Left lung (tissue), 4 donors: ENCODE measurements at regions not wholly inside any gene's neighbourhood (a gene's known extent, or its start where the extent isn't known, plus 50 kb on each side); places are given as distances from the start of the nearest gene placed in this dataset.

Experiments
- ATAC-seq: fragments of 200-7000 bp; cut with Tn5 transposase; one replicate; pipeline ENCODE4 v1.9.1; 2020; ENCODE audit warnings: moderate library complexity
- DNase-seq, 4 donors: peaks; one replicate each; pipeline ENCODE4 v3.0.0-alpha.2; 2013 to 2020
- H3K27ac ChIP-seq, 2 donors: fragments of 200-600 bp; sonication (generic) in 1 of 2; one replicate each; pipeline versions ENCODE4 v1.5.0 to v1.8.0; 2020 to 2021
- H3K27me3 ChIP-seq, 2 donors: fragments of 200-600 bp; sonication (generic) in 1 of 2; one replicate each; pipeline versions ENCODE4 v1.5.0 to v1.8.0; 2020 to 2021
- H3K36me3 ChIP-seq, 2 donors: fragments of 200-600 bp; sonication (generic) in 1 of 2; one replicate each; pipeline versions ENCODE4 v1.5.0 to v1.8.0; 2020 to 2021
- H3K4me1 ChIP-seq, 2 donors: fragments of 200-600 bp; one replicate each; pipeline ENCODE4 v1.8.0; 2021
- H3K4me3 ChIP-seq, 2 donors: fragments of 200-600 bp; sonication (generic) in 1 of 2; one replicate each; pipeline versions ENCODE4 v1.5.0 to v1.8.0; 2020 to 2021; ENCODE audit warnings: mild to moderate bottlenecking in 1 of 2
- H3K9me3 ChIP-seq, 2 donors: fragments of 200-600 bp; sonication (generic) in 1 of 2; one replicate each; pipeline versions ENCODE4 v1.5.0 to v1.8.0; 2020 to 2021
- CTCF ChIP-seq, 2 donors: fragments of 200-600 bp; sonication (generic) in 1 of 2; IDR thresholded peaks; one replicate each; pipeline versions ENCODE4 v1.5.0 to v1.8.0; 2021; ENCODE audit warnings: antibody characterized with exemption in 2 of 2
- intact Hi-C, 2 donors: fragments of 100-400 bp; cut with DNase I; formaldehyde crosslinking; loops; one replicate each; pipeline versions ENCODE4 v1.11.2 to v1.14.2; 2022
- donor health status: DM: no; HTN: yes; CAD: no.
- donor health status: DM: no; HTN: no; CAD: no.

- Histone ChIP-seq H3K4me3 (no peak overlapping the region), H3K27ac (no peak overlapping the region), H3K36me3 (no peaks in the 10 kb centered on the region), H3K9me3 (no peaks in the 10 kb centered on the region), H3K27me3 (peaks cover 0 to 9% of the 10 kb centered on the region in 2 donors), H3K4me1 (no peaks in the 10 kb centered on the region)
- intact Hi-C loops = no loop called here
- ATAC-seq (no peak), DNase-seq (no peak)
- TF ChIP-seq CTCF (IDR thresholded peaks at IDR 0.05) = no peak
Observed at GRCh38 chr9:86469476-86470250, 115.5 kb upstream of the TUT7 start.

- Histone ChIP-seq H3K36me3 (no peaks in the 10 kb centered on the region), H3K27ac (no peak overlapping the region), H3K9me3 (no peaks in the 10 kb centered on the region), H3K27me3 (peaks cover 0 to 9% of the 10 kb centered on the region in 2 donors), H3K4me3 (no peak overlapping the region), H3K4me1 (no peaks in the 10 kb centered on the region)
- ATAC-seq (no peak), DNase-seq (no peak)
- intact Hi-C loops = no loop called here
- TF ChIP-seq CTCF (IDR thresholded peaks at IDR 0.05) = no peak
Observed at GRCh38 chr9:86464242-86464641, 110.0 kb upstream of the TUT7 start.

GRCh38 chr9:86460216-86461002 lies 106.2 kb upstream of the TUT7 start:
- ATAC-seq (no peak), DNase-seq (no peak)
- H3K4me1 ChIP-seq = no peaks in the 10 kb centered on the region
- H3K9me3 ChIP-seq = no peaks in the 10 kb centered on the region
- no peaks in the 10 kb centered on the region for H3K27me3 ChIP-seq
- intact Hi-C loops = no loop called here
- no peak for TF ChIP-seq CTCF (IDR thresholded peaks at IDR 0.05)
- no peak overlapping the region for H3K4me3 ChIP-seq
- H3K27ac ChIP-seq = no peak overlapping the region
- no peaks in the 10 kb centered on the region for H3K36me3 ChIP-seq

- no peaks in the 10 kb centered on the region for H3K27me3 ChIP-seq
- no peaks in the 10 kb centered on the region for H3K9me3 ChIP-seq
- intact Hi-C loops = no loop called here
- no peak overlapping the region for H3K27ac ChIP-seq
- DNase-seq = no peak
- TF ChIP-seq CTCF (IDR thresholded peaks at IDR 0.05) = no peak
- no peak overlapping the region for H3K4me3 ChIP-seq
- no peak for ATAC-seq
- no peaks in the 10 kb centered on the region for H3K4me1 ChIP-seq
- no peaks in the 10 kb centered on the region for H3K36me3 ChIP-seq
Observed at GRCh38 chr9:86459599-86460155, 105.5 kb upstream of the TUT7 start.

- no peaks in the 10 kb centered on the region for H3K36me3 ChIP-seq
- no peaks in the 10 kb centered on the region for H3K9me3 ChIP-seq
- H3K4me3 ChIP-seq = no peak overlapping the region
- no peak for TF ChIP-seq CTCF (IDR thresholded peaks at IDR 0.05)
- H3K27me3 ChIP-seq = no peaks in the 10 kb centered on the region
- H3K27ac ChIP-seq = no peak overlapping the region
- ATAC-seq (no peak), DNase-seq (no peak)
- H3K4me1 ChIP-seq = no peaks in the 10 kb centered on the region
- intact Hi-C loops = no loop called here
Observed at GRCh38 chr9:86459191-86459590, 105.0 kb upstream of the TUT7 start.
